H1 (cell line): ENCODE measurements at regions not wholly inside any gene's neighbourhood (a gene's known extent, or its start where the extent isn't known, plus 50 kb on each side); places are given as distances from the start of the nearest gene placed in this dataset.

Experiments used
- CTCF ChIA-PET: fragments of 300-600 bp; sonication (Branson Sonifier 250); formaldehyde crosslinking; loops from one replicate; lab custom pipeline; 2021; ENCODE audit not compliant: partially characterized antibody; lab: Charles Lee
- POLR2A ChIA-PET: fragments of 300-600 bp; sonication (Branson Sonifier 250); formaldehyde crosslinking; loops from one replicate; lab custom pipeline; 2021; ENCODE audit warnings: inconsistent platforms; ENCODE audit not compliant: partially characterized antibody; lab: Charles Lee
- DNase-seq, 2 experiments: peaks; one replicate each; pipeline versions ENCODE4 v3.0.0 to v3.0.0-alpha.2; 2010 to 2022; ENCODE audit warnings: low spot score in 2 of 2, low read depth in 1 of 2, mixed read lengths in 1 of 2
- FAIRE-seq: peaks from 2 replicates; lab custom pipeline; 2011; peaks lifted over from hg19 to GRCh38; lab: Jason Lieb, UNC
- H2AFZ ChIP-seq: 2 replicates; pipeline ENCODE4 v1.8.1; 2012; ENCODE audit warnings: low read length, inconsistent platforms
- H2AK5ac ChIP-seq: 2 replicates; pipeline ENCODE4 v1.6.1; 2013; ENCODE audit warnings: low read depth, low read length
- H2BK120ac ChIP-seq: replicated peaks from 2 replicates; pipeline ENCODE3; 2013; ENCODE audit warnings: low read depth, low read length, inconsistent platforms
- H2BK12ac ChIP-seq: 2 replicates; pipeline ENCODE4 v1.6.1; 2013; ENCODE audit warnings: low read depth, low read length
- H2BK15ac ChIP-seq: 2 replicates; pipeline ENCODE4 v1.6.1; 2013; ENCODE audit warnings: low read length
- H2BK20ac ChIP-seq: 2 replicates; pipeline ENCODE4 v1.6.1; 2013; ENCODE audit warnings: low read length
- H2BK5ac ChIP-seq: 2 replicates; pipeline ENCODE4 v1.6.1; 2013; ENCODE audit warnings: low read depth, low read length
- H3K14ac ChIP-seq: 2 replicates; pipeline ENCODE4 v1.6.1; 2013; ENCODE audit warnings: inconsistent platforms; ENCODE audit not compliant: insufficient read length
- H3K18ac ChIP-seq: 2 replicates; pipeline ENCODE4 v1.6.1; 2013; ENCODE audit warnings: low read length; ENCODE audit errors: extremely low read depth
- H3K23ac ChIP-seq: 2 replicates; pipeline ENCODE4 v1.6.1; 2013; ENCODE audit warnings: inconsistent platforms; ENCODE audit not compliant: insufficient read length
- H3K23me2 ChIP-seq: 2 replicates; pipeline ENCODE4 v1.6.1; 2013; ENCODE audit warnings: low read depth, low read length
- H3K27ac ChIP-seq: 2 replicates; pipeline ENCODE4 v1.6.1; 2011; ENCODE audit warnings: low read depth, low read length, inconsistent platforms
- H3K27me3 ChIP-seq, 4 experiments: replicated peaks in 1 of 4; 1 replicate in 1 of 4; 2 replicates in 3 of 4; pipeline versions ENCODE4 v1.6.1 to v1.8.1; 2011 to 2013; ENCODE audit warnings: low read length in 3 of 4, mild to moderate bottlenecking in 3 of 4, inconsistent platforms in 2 of 4, mixed read lengths in 2 of 4, moderate library complexity in 1 of 4; ENCODE audit not compliant: control insufficient read depth in 3 of 4, insufficient read depth in 3 of 4; ENCODE audit errors: extremely low read depth in 1 of 4
- H3K36me3 ChIP-seq, 4 experiments: 2 replicates each; pipeline versions ENCODE4 v1.6.1 to v1.8.1; 2011 to 2013; ENCODE audit warnings: mild to moderate bottlenecking in 4 of 4, low read length in 3 of 4, moderate library complexity in 2 of 4, control low read depth in 1 of 4, inconsistent platforms in 1 of 4; ENCODE audit not compliant: insufficient read depth in 4 of 4, control insufficient read depth in 2 of 4
- H3K4ac ChIP-seq: replicated peaks from 2 replicates; pipeline ENCODE3; 2013; ENCODE audit warnings: low read length, low read depth, mixed read lengths, inconsistent platforms; ENCODE audit not compliant: insufficient read length
- H3K4me1 ChIP-seq, 4 experiments: replicated peaks in 1 of 4; 1 replicate in 1 of 4; 2 replicates in 3 of 4; pipeline versions ENCODE4 v1.6.1 to v1.8.1; 2011 to 2013; ENCODE audit warnings: low read length in 3 of 4, inconsistent platforms in 2 of 4, mixed read lengths in 1 of 4; ENCODE audit not compliant: insufficient read depth in 4 of 4, control insufficient read depth in 3 of 4
- H3K4me2 ChIP-seq, 2 experiments: 2 replicates each; pipeline versions ENCODE4 v1.6.1 to v1.8.1; 2011 to 2013; ENCODE audit warnings: low read depth in 2 of 2, low read length in 2 of 2, control low read depth in 1 of 2, inconsistent platforms in 1 of 2, mild to moderate bottlenecking in 1 of 2; ENCODE audit not compliant: insufficient read depth in 1 of 2
- H3K4me3 ChIP-seq, 4 experiments: fragments of 200-600, 300-600 bp in 1 of 4; sonication (generic), shearing (Covaris generic), sonication (Bioruptor Twin) in 1 of 4; 2 replicates each; pipeline versions ENCODE4 v1.5.1 to v1.8.1; 2011 to 2016; ENCODE audit warnings: low read length in 4 of 4, low read depth in 3 of 4, control low read depth in 2 of 4, inconsistent platforms in 2 of 4, mild to moderate bottlenecking in 2 of 4, mixed read lengths in 1 of 4, moderate library complexity in 1 of 4; ENCODE audit not compliant: insufficient read depth in 2 of 4; ENCODE audit errors: extremely low read depth in 1 of 4
- H3K56ac ChIP-seq: replicated peaks from 2 replicates; pipeline ENCODE3; 2013; ENCODE audit warnings: low read depth, mild to moderate bottlenecking, mixed read lengths, low read length, inconsistent platforms; ENCODE audit not compliant: insufficient read length
- H3K79me1 ChIP-seq: 2 replicates; pipeline ENCODE4 v1.6.1; 2013; ENCODE audit warnings: low read depth, low read length, control low read depth
- H3K79me2 ChIP-seq, 2 experiments: 2 replicates each; pipeline versions ENCODE4 v1.6.1 to v1.8.1; 2012 to 2013; ENCODE audit warnings: low read length in 2 of 2, mild to moderate bottlenecking in 2 of 2, inconsistent platforms in 1 of 2; ENCODE audit not compliant: insufficient read depth in 2 of 2, control insufficient read depth in 1 of 2
- H3K9ac ChIP-seq, 4 experiments: replicated peaks in 1 of 4; 1 replicate in 1 of 4; 2 replicates in 3 of 4; pipeline versions ENCODE4 v1.6.1 to v1.8.1; 2011 to 2013; ENCODE audit warnings: low read depth in 3 of 4, low read length in 3 of 4, control low read depth in 2 of 4, mild to moderate bottlenecking in 2 of 4, moderate library complexity in 2 of 4, inconsistent platforms in 1 of 4; ENCODE audit errors: extremely low read depth in 1 of 4
- H3K9me3 ChIP-seq, 2 experiments: 2 replicates each; pipeline versions ENCODE4 v1.6.1 to v1.8.1; 2012 to 2013; ENCODE audit warnings: mild to moderate bottlenecking in 2 of 2, moderate library complexity in 2 of 2, control low read depth in 1 of 2, inconsistent platforms in 1 of 2, low read depth in 1 of 2, low read length in 1 of 2, mixed read lengths in 1 of 2; ENCODE audit not compliant: insufficient read depth in 2 of 2
- H4K20me1 ChIP-seq, 2 experiments: replicated peaks in 1 of 2; 2 replicates each; pipeline versions ENCODE3 to v1.8.1; 2011 to 2013; ENCODE audit warnings: inconsistent platforms in 2 of 2, low read length in 2 of 2, mild to moderate bottlenecking in 1 of 2; ENCODE audit not compliant: insufficient read depth in 2 of 2, control insufficient read depth in 1 of 2
- H4K5ac ChIP-seq: 2 replicates; pipeline ENCODE4 v1.6.1; 2013; ENCODE audit warnings: low read length, low read depth, mixed read lengths, inconsistent platforms; ENCODE audit not compliant: insufficient read length
- H4K8ac ChIP-seq: 2 replicates; pipeline ENCODE4 v1.8.0; 2013; ENCODE audit warnings: mild to moderate bottlenecking, moderate library complexity, low read length, inconsistent platforms; ENCODE audit not compliant: insufficient read depth; ENCODE audit errors: extremely low read depth
- H4K91ac ChIP-seq: replicated peaks from 2 replicates; pipeline ENCODE3; 2013; ENCODE audit warnings: low read length, mixed read lengths, inconsistent platforms; ENCODE audit not compliant: insufficient read length
- HDAC2 ChIP-seq, 2 experiments: fragments of 300-600 bp in 1 of 2; sonication (generic) in 1 of 2; IDR thresholded peaks; 2 replicates each; pipeline ENCODE4 v1.6.1; 2011 to 2012; ENCODE audit warnings: low read depth in 2 of 2, low read length in 2 of 2, mild to moderate bottlenecking in 2 of 2, moderate library complexity in 2 of 2, borderline replicate concordance in 1 of 2, inconsistent platforms in 1 of 2
- JUN ChIP-seq: IDR thresholded peaks from 2 replicates; pipeline ENCODE4 v1.6.1; 2011; ENCODE audit warnings: low read depth, mild to moderate bottlenecking, improper control_type of control experiment, low read length
- KDM4A ChIP-seq: IDR thresholded peaks from one replicate; pipeline ENCODE4 v1.7.1; 2012; ENCODE audit warnings: low read depth, mild to moderate bottlenecking, moderate library complexity, low read length, inconsistent platforms; ENCODE audit not compliant: severe bottlenecking
- POU5F1 ChIP-seq: IDR thresholded peaks from 2 replicates; pipeline ENCODE4 v1.6.1; 2011; ENCODE audit warnings: low read depth, mild to moderate bottlenecking, low read length, moderate library complexity
- SIRT6 ChIP-seq: IDR thresholded peaks from one replicate; pipeline ENCODE4 v1.7.1; 2012; ENCODE audit warnings: low read length, inconsistent platforms
- WGBS, 2 experiments: shearing (Covaris generic) in 1 of 2; methylation state at CpG; one replicate each; pipeline versions ENCODE4 v1.1.6 to v1.1.7; 2013 to 2015; ENCODE audit warnings: low lambda C conversion rate in 2 of 2, mixed read lengths in 2 of 2, inconsistent platforms in 1 of 2, low coverage in 1 of 2, missing lambda C conversion rate in 1 of 2; ENCODE audit not compliant: insufficient replicate concordance in 2 of 2, insufficient coverage in 1 of 2, insufficient read length in 1 of 2; ENCODE audit errors: extremely low coverage in 1 of 2, missing lambda C conversion rate in 1 of 2; 5-methylcytosine and 5-hydroxymethylcytosine counted together

- POLR2A ChIA-PET: interaction anchor here (0.7 to 10.1 kb wide), 13 partner anchors 15 to 322 kb away, joined by 3 to 190 read pairs (median 5); no protein-coding TSS in a partner anchor
- Histone ChIP-seq H4K91ac (no peak overlapping the region), H3K4me2 (no peak overlapping the region), H2BK20ac (no peak overlapping the region), H3K23me2 (no peaks in the 10 kb centered on the region; the same call in 1 of the 2 replicates), H2AFZ (no peak overlapping the region), H2BK12ac (no peak overlapping the region), H2AK5ac (no peak overlapping the region), H2BK120ac (no peak overlapping the region), H3K4me3 (no peak overlapping the region), H3K79me1 (no peaks in the 10 kb centered on the region; the same call in 1 of the 2 replicates), H3K4me1 (peaks cover 0 to 10% (median 8%) of the 10 kb centered on the region in 4 experiments; a peak in 5 of 7 replicates), H3K4ac (no peak overlapping the region), H2BK5ac (no peak overlapping the region), H3K27ac (no peak overlapping the region), H3K56ac (no peak overlapping the region), H3K27me3 (no peaks in the 10 kb centered on the region; a peak in 1 of 7 replicates), H3K9me3 (no peaks in the 10 kb centered on the region), H4K5ac (no peak overlapping the region)
- DNase-seq (no peak), FAIRE-seq (no peak)
- WGBS, 2 experiments: 89% methylated on average over 9 of the region's 9 CpGs; no CpG with 5 or more reads in 1 of the 2 experiments
- TF ChIP-seq HDAC2 (IDR thresholded peaks at IDR 0.05; ENCODE audit: borderline replicate concordance in 1 of 2, low read depth in 2 of 2, low read length in 2 of 2) (no peak), KDM4A (no peak), SIRT6 (no peak), POU5F1 (no peak), JUN (no peak)
- TF ChIP-seq, all 59 proteins: peak for 0
- peaks cover 0 to 7% (median 5%) of the 10 kb centered on the region in 4 experiments; a peak in 4 of 8 replicates for H3K36me3 ChIP-seq
- peaks cover 0 to 9% of the 10 kb centered on the region in 2 experiments for H4K20me1 ChIP-seq
- H3K14ac ChIP-seq: no peak overlapping the region
- H4K8ac ChIP-seq: no peak overlapping the region
- CTCF ChIA-PET: interaction anchor here (0.9 to 2.3 kb wide), 3 partner anchors 9 to 149 kb away, joined by 3 to 5 read pairs (median 4); no protein-coding TSS in a partner anchor
- H3K79me2 ChIP-seq: peaks cover 0 to 17% of the 10 kb centered on the region in 2 experiments; a peak in 1 of 4 replicates
- H3K23ac ChIP-seq: no peak overlapping the region
- H3K9ac ChIP-seq: no peak overlapping the region
- H3K18ac ChIP-seq: no peak overlapping the region
- H2BK15ac ChIP-seq: no peak overlapping the region
Observed at GRCh38 chr1:38436006-38436405, 389.4 kb upstream of the POU3F1 start.
